Stomach smooth muscle (tissue), 2 donors: ENCODE measurements at regions not wholly inside any gene's neighbourhood (a gene's known extent, or its start where the extent isn't known, plus 50 kb on each side); places are given as distances from the start of the nearest gene placed in this dataset.

Experiments
- H3K27ac ChIP-seq: one replicate; pipeline ENCODE4 v1.7.0; 2013; ENCODE audit warnings: mild to moderate bottlenecking, low read length, inconsistent platforms
- H3K27me3 ChIP-seq, 2 donors: one replicate each; pipeline ENCODE4 v1.7.0; 2013; ENCODE audit warnings: low read length in 2 of 2; ENCODE audit not compliant: insufficient read depth in 2 of 2, control insufficient read depth in 1 of 2
- H3K36me3 ChIP-seq, 2 donors: one replicate each; pipeline ENCODE4 v1.7.0; 2013; ENCODE audit warnings: low read length in 2 of 2; ENCODE audit not compliant: control insufficient read depth in 2 of 2, insufficient read depth in 2 of 2
- H3K4me1 ChIP-seq: one replicate; pipeline ENCODE4 v1.7.0; 2013; ENCODE audit warnings: low read length; ENCODE audit not compliant: control insufficient read depth, insufficient read depth
- H3K4me3 ChIP-seq, 2 donors: one replicate each; pipeline ENCODE4 v1.7.0; 2013; ENCODE audit warnings: low read length in 2 of 2
- H3K9ac ChIP-seq, 2 donors: one replicate each; pipeline ENCODE4 v1.7.0; 2013; ENCODE audit warnings: low read length in 2 of 2, mild to moderate bottlenecking in 1 of 2
- H3K9me3 ChIP-seq, 2 donors: one replicate each; pipeline ENCODE4 v1.7.0; 2013; ENCODE audit warnings: low read length in 2 of 2; ENCODE audit not compliant: control insufficient read depth in 2 of 2
- donor health status: healthy.
- donor health status: Pancreatic carcinoma.

GRCh38 chr5:117209479-117209878, 634.9 kb upstream of the SEMA6A start:
- no peaks in the 10 kb centered on the region for H3K4me1 ChIP-seq
- no peaks in the 10 kb centered on the region for H3K36me3 ChIP-seq
- H3K27ac ChIP-seq = no peak overlapping the region
- H3K27me3 ChIP-seq = no peaks in the 10 kb centered on the region
- no peak overlapping the region for H3K9ac ChIP-seq
- H3K4me3 ChIP-seq = no peak overlapping the region
- H3K9me3 ChIP-seq = no peaks in the 10 kb centered on the region

- H3K4me3 ChIP-seq = no peak overlapping the region
- no peaks in the 10 kb centered on the region for H3K9me3 ChIP-seq
- no peak overlapping the region for H3K27ac ChIP-seq
- H3K9ac ChIP-seq = no peak overlapping the region
- no peaks in the 10 kb centered on the region for H3K27me3 ChIP-seq
- H3K4me1 ChIP-seq = no peaks in the 10 kb centered on the region
- H3K36me3 ChIP-seq = no peaks in the 10 kb centered on the region
These were observed 632.6 kb upstream of the SEMA6A start for GRCh38 chr5:117207088-117207668.

GRCh38 chr5:117205894-117206293, 631.3 kb upstream of the SEMA6A start:
- Histone ChIP-seq H3K9me3 (no peaks in the 10 kb centered on the region), H3K9ac (no peak overlapping the region), H3K27ac (no peak overlapping the region), H3K4me3 (no peak overlapping the region), H3K4me1 (no peaks in the 10 kb centered on the region), H3K36me3 (no peaks in the 10 kb centered on the region), H3K27me3 (no peaks in the 10 kb centered on the region)

DNA sequence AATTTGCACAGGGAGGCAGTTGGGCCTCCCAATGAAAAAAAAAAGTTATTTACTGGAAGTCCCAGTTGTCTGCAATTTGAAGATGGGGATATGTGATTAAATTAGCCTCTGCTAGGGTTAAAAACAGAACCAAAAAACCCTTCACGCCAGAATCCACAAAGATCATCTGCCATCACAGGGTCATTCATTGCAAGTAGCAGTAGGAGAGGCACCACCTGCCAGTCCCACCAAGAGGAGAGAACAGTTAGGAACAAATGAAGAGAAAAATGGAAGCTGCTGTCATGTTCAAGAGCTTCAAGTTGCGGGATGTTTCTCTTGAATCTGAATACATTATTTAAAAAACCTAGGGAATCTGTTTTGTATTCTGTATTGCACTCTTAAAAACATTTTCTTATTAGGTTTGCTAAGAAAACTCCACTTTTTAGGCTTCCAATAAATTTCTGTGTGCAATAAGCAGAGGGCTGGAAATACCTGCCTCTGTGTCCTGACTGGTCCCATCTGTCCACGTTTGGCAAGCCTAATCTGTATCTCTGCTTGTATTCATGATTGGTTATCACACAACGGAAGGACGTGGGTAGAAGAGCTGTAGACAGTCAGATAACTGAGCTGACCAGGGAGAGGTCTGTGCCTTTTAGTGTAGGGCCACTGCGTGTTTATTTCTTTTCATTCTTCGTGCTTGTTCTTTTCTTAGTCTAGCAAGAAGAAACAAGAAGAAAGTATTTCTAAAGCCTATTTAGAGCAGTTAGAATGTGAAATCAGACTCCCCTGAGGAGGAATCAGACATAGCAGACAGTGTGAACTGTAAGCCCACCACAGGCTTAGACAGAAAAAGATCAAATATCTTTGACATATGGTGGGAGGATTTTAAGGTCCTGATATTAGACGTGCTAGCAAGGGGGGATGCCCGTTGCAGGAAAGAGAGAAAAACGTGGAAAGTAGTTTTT, 630.6 kb upstream of the SEMA6A start:
- Histone ChIP-seq H3K4me1 (no peaks in the 10 kb centered on the region), H3K9ac (no peak overlapping the region), H3K27me3 (no peaks in the 10 kb centered on the region), H3K27ac (no peak overlapping the region), H3K9me3 (no peaks in the 10 kb centered on the region), H3K36me3 (no peaks in the 10 kb centered on the region), H3K4me3 (no peak overlapping the region)

DNA sequence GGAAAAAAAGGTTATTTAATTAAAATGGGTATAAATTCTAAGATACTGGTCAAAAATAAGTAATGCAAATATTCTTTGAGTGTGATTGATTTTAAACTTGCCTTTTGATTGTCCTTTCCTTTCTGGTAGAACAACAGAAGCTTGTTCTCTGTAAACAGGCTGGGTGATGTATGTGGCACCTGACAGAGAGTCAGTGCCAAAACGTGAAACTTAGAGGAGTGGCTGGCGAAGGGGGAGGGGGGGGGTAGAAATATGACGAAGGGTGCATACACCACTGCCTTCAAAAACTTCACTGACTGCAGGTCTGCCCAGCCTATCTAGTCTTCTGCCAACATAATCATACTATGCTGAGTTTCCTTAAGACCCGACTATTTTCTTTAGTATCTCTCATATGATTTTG, 629.8 kb upstream of the SEMA6A start:
- Histone ChIP-seq H3K27ac (no peak overlapping the region), H3K9ac (no peak overlapping the region), H3K36me3 (no peaks in the 10 kb centered on the region), H3K4me3 (no peak overlapping the region), H3K9me3 (no peaks in the 10 kb centered on the region), H3K4me1 (no peaks in the 10 kb centered on the region), H3K27me3 (no peaks in the 10 kb centered on the region)

GRCh38 chr5:117203584-117203983, 629.0 kb upstream of the SEMA6A start:
- H3K36me3 ChIP-seq = no peaks in the 10 kb centered on the region
- no peak overlapping the region for H3K9ac ChIP-seq
- no peaks in the 10 kb centered on the region for H3K4me1 ChIP-seq
- H3K27me3 ChIP-seq = no peaks in the 10 kb centered on the region
- no peak overlapping the region for H3K4me3 ChIP-seq
- no peak overlapping the region for H3K27ac ChIP-seq
- H3K9me3 ChIP-seq = no peaks in the 10 kb centered on the region

GRCh38 chr5:117201001-117201400, 626.4 kb upstream of the SEMA6A start:
- Histone ChIP-seq H3K9ac (no peak overlapping the region), H3K9me3 (no peaks in the 10 kb centered on the region), H3K27ac (no peak overlapping the region), H3K4me3 (peak overlapping the region; percentile 16 to 21), H3K27me3 (no peaks in the 10 kb centered on the region), H3K4me1 (no peaks in the 10 kb centered on the region), H3K36me3 (no peaks in the 10 kb centered on the region)

- H3K4me3 ChIP-seq = no peak overlapping the region
- H3K9ac ChIP-seq = no peak overlapping the region
- no peaks in the 10 kb centered on the region for H3K9me3 ChIP-seq
- no peaks in the 10 kb centered on the region for H3K36me3 ChIP-seq
- H3K27me3 ChIP-seq = no peaks in the 10 kb centered on the region
- H3K4me1 ChIP-seq = no peaks in the 10 kb centered on the region
- no peak overlapping the region for H3K27ac ChIP-seq
These were observed 620.5 kb upstream of the SEMA6A start for GRCh38 chr5:117195076-117195475.

DNA sequence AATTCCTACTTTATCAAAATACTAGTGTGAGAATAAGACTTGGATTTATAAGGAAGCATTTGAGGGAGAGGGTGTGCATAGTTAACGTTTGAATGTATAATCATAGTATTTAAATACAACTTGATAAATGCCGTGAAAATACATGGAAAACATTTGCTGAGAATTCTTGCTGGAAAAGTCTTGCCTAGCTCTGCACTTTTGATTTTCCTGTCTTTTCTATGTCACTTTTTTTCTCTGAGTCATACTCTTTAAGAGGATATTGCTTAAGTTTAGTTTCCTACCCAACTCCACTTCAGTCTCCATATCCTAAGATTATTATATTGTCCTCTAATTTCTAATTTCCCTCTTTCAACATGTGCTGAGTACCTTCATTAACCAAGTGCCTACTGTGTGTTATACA, 616.6 kb upstream of the SEMA6A start:
- Histone ChIP-seq H3K27me3 (no peaks in the 10 kb centered on the region), H3K9me3 (no peaks in the 10 kb centered on the region), H3K4me1 (no peaks in the 10 kb centered on the region), H3K4me3 (no peak overlapping the region), H3K9ac (no peak overlapping the region), H3K36me3 (no peaks in the 10 kb centered on the region), H3K27ac (no peak overlapping the region)

GRCh38 chr5:117189784-117190183, 615.2 kb upstream of the SEMA6A start:
- no peak overlapping the region for H3K4me3 ChIP-seq
- H3K27ac ChIP-seq = no peak overlapping the region
- no peaks in the 10 kb centered on the region for H3K27me3 ChIP-seq
- no peaks in the 10 kb centered on the region for H3K9me3 ChIP-seq
- no peaks in the 10 kb centered on the region for H3K4me1 ChIP-seq
- H3K36me3 ChIP-seq = no peaks in the 10 kb centered on the region
- no peak overlapping the region for H3K9ac ChIP-seq

DNA sequence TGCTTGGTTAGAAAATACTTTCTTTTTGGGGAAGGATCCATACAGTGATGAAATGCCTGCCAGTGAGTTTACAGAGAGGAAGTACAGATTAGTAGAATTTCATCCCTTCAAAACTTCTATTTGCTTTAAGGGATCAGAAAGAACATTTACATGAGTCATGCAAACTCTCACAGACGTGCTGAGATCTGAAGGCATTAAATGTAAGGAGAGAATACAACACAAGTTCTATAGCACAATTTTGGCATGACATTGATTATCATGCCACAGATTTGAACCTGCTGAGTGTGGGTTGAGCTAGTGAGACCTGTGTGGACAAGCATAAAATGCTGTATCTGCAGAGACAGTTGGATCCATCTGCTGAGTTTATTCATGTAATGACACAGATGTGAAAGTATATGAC, 613.6 kb upstream of the SEMA6A start:
- Histone ChIP-seq H3K27ac (no peak overlapping the region), H3K27me3 (no peaks in the 10 kb centered on the region), H3K9me3 (no peaks in the 10 kb centered on the region), H3K36me3 (no peaks in the 10 kb centered on the region), H3K9ac (no peak overlapping the region), H3K4me3 (no peak overlapping the region), H3K4me1 (no peaks in the 10 kb centered on the region)
